Gastroesophageal sphincter (tissue), 4 donors: ENCODE measurements at regions not wholly inside any gene's neighbourhood (a gene's known extent, or its start where the extent isn't known, plus 50 kb on each side); places are given as distances from the start of the nearest gene placed in this dataset.
"Not testable (repeated sequence)": the region's sequence is repeated elsewhere in the genome, so short reads cannot be mapped to it uniquely, and the experiment has no call there.

Source experiments
- ATAC-seq: fragments of 150-250 bp; one replicate; pipeline ENCODE4 v1.9.1; 2016; ENCODE audit warnings: mild to moderate bottlenecking, moderate library complexity
- H3K27ac ChIP-seq, 4 donors: fragments of 200-600 bp; sonication (generic) in 3 of 4; 1 replicate in 3 of 4; 2 replicates in 1 of 4; pipeline ENCODE4 v1.5.1; 2016 to 2019
- H3K27me3 ChIP-seq: fragments of 200-600 bp; sonication (generic); one replicate; pipeline ENCODE4 v1.5.1; 2019
- H3K36me3 ChIP-seq, 2 donors: fragments of 200-600 bp; sonication (generic); one replicate each; pipeline ENCODE4 v1.5.1; 2019; ENCODE audit warnings: control low read depth in 1 of 2
- H3K4me1 ChIP-seq, 3 donors: fragments of 200-600 bp; sonication (generic); 1 replicate in 2 of 3; 2 replicates in 1 of 3; pipeline ENCODE4 v1.5.1; 2016 to 2019; ENCODE audit warnings: control low read depth in 2 of 3
- H3K4me3 ChIP-seq, 2 donors: fragments of 200-600 bp; sonication (generic); one replicate each; pipeline ENCODE4 v1.5.1; 2019; ENCODE audit warnings: mild to moderate bottlenecking in 1 of 2, moderate library complexity in 1 of 2
- H3K9me3 ChIP-seq, 3 donors: fragments of 200-600 bp; sonication (generic); one replicate each; pipeline ENCODE4 v1.5.1; 2017 to 2019; ENCODE audit warnings: control low read depth in 2 of 3
- EP300 ChIP-seq: sonication (generic); formaldehyde crosslinking; IDR thresholded peaks from one replicate; pipeline ENCODE4 v1.6.1; 2017; ENCODE audit warnings: antibody characterized with exemption, mild to moderate bottlenecking
- POLR2A ChIP-seq, 2 donors: fragments of 450-650 bp; IDR thresholded peaks; one replicate each; pipeline ENCODE4 v1.6.1; 2017; ENCODE audit warnings: antibody characterized with exemption in 2 of 2, mild to moderate bottlenecking in 2 of 2, moderate library complexity in 1 of 2
- POLR2AphosphoS5 ChIP-seq: sonication (generic); formaldehyde crosslinking; IDR thresholded peaks from one replicate; pipeline ENCODE4 v1.6.1; 2017; ENCODE audit warnings: antibody characterized with exemption
- WGBS, 2 donors: methylation state at CpG; one replicate each; pipeline ENCODE4 v1.1.5; 2018; ENCODE audit warnings: low coverage in 1 of 2; 5-methylcytosine and 5-hydroxymethylcytosine counted together
- TF ChIP-seq, protein P1 (sequence below), 4 experiments: fragments of 200-600 bp in 2 of 4; fragments of 450-650 bp in 2 of 4; sonication (generic) in 1 of 4; IDR thresholded peaks; one replicate each; pipeline ENCODE4 v1.5.1; 2017 to 2019; ENCODE audit warnings: antibody characterized with exemption in 4 of 4, mild to moderate bottlenecking in 2 of 4, moderate library complexity in 2 of 4

DNA sequence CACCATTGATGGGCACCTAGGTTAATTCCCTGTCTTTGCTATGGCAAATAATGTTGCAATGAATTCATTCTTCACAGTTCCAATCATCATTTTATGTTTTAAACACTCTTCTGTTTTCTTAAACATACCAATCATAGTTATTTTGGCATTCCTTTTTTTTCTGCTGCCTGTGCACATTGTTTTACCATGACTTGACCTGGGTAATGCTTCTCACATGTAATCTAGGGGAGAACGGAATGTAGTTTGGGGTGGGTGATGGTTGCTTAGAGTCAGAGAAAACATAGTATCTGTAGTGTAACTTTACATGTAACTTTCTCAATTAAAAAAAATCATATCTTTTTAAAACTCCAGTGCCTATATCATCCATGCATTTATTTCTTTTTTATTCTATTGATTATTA lies 1945.3 kb upstream of the RAG2 start:
- H3K36me3 ChIP-seq: no peaks in the 10 kb centered on the region
- no peak overlapping the region for H3K27ac ChIP-seq
- WGBS, 2 donors: 75 to 78% methylated on average over 1 of the region's 1 CpG
- H3K4me1 ChIP-seq: no peaks in the 10 kb centered on the region
- no peak for ATAC-seq
- no peaks in the 10 kb centered on the region for H3K27me3 ChIP-seq
- H3K4me3 ChIP-seq: no peak overlapping the region
- TF ChIP-seq POLR2AphosphoS5 (no peak), POLR2A (IDR thresholded peaks at IDR 0.05) (no peak), EP300 (no peak)
- TF ChIP-seq, protein P1, sequence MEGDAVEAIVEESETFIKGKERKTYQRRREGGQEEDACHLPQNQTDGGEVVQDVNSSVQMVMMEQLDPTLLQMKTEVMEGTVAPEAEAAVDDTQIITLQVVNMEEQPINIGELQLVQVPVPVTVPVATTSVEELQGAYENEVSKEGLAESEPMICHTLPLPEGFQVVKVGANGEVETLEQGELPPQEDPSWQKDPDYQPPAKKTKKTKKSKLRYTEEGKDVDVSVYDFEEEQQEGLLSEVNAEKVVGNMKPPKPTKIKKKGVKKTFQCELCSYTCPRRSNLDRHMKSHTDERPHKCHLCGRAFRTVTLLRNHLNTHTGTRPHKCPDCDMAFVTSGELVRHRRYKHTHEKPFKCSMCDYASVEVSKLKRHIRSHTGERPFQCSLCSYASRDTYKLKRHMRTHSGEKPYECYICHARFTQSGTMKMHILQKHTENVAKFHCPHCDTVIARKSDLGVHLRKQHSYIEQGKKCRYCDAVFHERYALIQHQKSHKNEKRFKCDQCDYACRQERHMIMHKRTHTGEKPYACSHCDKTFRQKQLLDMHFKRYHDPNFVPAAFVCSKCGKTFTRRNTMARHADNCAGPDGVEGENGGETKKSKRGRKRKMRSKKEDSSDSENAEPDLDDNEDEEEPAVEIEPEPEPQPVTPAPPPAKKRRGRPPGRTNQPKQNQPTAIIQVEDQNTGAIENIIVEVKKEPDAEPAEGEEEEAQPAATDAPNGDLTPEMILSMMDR (IDR thresholded peaks at IDR 0.05): no peak
- no peaks in the 10 kb centered on the region for H3K9me3 ChIP-seq

DNA sequence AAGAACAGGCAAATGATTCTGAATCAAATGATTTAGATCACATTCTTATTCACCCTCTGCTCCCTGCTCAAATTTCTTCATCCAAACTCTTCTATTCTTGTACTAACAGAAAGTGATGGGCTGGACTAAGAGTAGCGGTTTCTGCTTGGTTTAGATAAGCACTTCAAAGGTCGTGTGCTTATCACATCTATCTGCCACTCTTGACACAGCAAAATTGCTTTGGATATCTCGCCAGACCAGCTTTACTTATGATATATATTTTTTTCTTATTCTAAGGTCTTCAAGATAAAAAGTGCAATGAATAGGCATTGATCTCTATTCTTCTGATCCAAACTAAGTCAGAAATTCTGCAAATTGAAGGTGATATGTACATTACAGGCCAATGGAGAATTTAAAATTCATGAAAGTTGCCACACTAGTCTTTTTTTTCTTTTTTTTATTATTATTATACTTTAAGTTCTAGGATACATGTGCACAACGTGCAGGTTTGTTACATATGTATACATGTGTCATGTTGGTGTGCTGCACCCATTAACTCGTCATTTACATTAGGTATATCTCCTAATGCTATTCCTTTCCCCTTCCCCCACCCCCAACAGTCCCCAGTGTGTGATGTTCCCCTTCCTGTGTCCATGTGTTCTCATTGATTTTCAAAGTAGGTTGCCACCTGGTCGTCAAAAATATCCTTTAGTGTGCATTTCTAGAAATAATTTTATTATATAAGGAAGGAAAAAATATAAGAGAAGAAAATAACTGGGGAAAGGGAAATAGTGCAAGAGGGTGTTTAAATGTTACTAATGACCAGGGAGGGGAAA lies 1941.0 kb upstream of the RAG2 start:
- H3K27me3 ChIP-seq: no peaks in the 10 kb centered on the region
- H3K4me1 ChIP-seq: no peaks in the 10 kb centered on the region
- WGBS, 2 donors: 44 to 47% methylated on average over 5 to 6 of the region's 6 CpGs
- no peak for TF ChIP-seq EP300
- TF ChIP-seq POLR2A (IDR thresholded peaks at IDR 0.05): no peak
- TF ChIP-seq POLR2AphosphoS5: no peak
- TF ChIP-seq, protein P1 (IDR thresholded peaks at IDR 0.05): no peak
- H3K27ac ChIP-seq: no peak overlapping the region
- H3K4me3 ChIP-seq: no peak overlapping the region
- H3K36me3 ChIP-seq: no peaks in the 10 kb centered on the region
- no peak for ATAC-seq
- H3K9me3 ChIP-seq: peaks cover 0 to 14% (median 0%) of the 10 kb centered on the region in 3 donors

DNA sequence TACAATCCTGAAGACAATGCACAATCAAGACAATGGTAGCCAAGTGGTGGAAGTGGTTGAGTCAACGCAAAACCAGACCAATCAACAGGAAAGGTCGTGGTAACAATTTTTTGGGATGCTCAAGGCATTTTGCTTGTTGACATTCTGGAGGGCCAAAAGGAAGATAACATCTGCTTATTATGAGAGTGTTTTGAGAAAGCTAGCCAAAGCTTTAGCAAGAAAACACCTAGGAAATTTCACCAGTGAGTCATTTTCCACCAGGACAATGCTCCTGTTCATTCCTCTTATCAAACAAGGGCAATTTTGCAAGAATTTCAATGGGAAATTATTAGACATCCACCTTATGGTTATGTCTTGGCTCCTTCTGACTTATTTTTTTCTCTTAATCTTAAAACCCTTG lies 1932.2 kb upstream of the RAG2 start:
- ATAC-seq: no peak
- H3K9me3 ChIP-seq: peaks cover 0 to 13% (median 0%) of the 10 kb centered on the region in 3 donors
- TF ChIP-seq POLR2A (IDR thresholded peaks at IDR 0.05) (no peak), POLR2AphosphoS5 (no peak)
- TF ChIP-seq, protein P1 (IDR thresholded peaks at IDR 0.05): no peak
- no peak overlapping the region for H3K27ac ChIP-seq
- no peaks in the 10 kb centered on the region for H3K36me3 ChIP-seq
- H3K27me3 ChIP-seq: no peaks in the 10 kb centered on the region
- H3K4me1 ChIP-seq: no peaks in the 10 kb centered on the region
- 69 to 74% methylated on average over 2 of the region's 2 CpGs for WGBS, 2 donors
- no peak overlapping the region for H3K4me3 ChIP-seq

DNA sequence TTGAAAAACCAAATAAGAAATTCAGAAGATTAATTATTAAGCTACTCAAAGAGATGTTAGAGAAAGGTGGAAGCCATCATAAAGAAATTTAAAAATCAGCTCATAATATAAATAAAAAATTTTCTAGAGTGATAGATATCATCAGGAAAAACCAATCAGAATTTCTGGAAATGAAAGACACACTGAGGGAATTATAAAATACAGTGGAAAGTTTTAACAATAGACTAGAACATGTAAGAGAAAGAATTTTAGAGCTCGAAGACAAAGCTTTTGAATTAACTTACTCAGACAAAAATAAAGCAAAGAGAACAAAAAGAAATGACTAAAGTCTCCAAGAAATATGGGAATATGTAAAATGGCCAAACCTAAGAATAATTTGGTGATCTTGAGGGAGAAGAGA lies 1926.9 kb upstream of the RAG2 start:
- H3K9me3 ChIP-seq: peaks cover 0 to 29% (median 0%) of the 10 kb centered on the region in 3 donors
- no peak for ATAC-seq
- H3K27ac ChIP-seq: no peak overlapping the region
- H3K4me3 ChIP-seq: no peak overlapping the region
- no peaks in the 10 kb centered on the region for H3K36me3 ChIP-seq
- TF ChIP-seq POLR2AphosphoS5: no peak
- no peak for TF ChIP-seq EP300
- TF ChIP-seq POLR2A (IDR thresholded peaks at IDR 0.05): no peak
- TF ChIP-seq, protein P1 (IDR thresholded peaks at IDR 0.05): no peak
- H3K4me1 ChIP-seq: no peaks in the 10 kb centered on the region
- no peaks in the 10 kb centered on the region for H3K27me3 ChIP-seq
- 69 to 83% methylated on average over 1 of the region's 1 CpG for WGBS, 2 donors

DNA sequence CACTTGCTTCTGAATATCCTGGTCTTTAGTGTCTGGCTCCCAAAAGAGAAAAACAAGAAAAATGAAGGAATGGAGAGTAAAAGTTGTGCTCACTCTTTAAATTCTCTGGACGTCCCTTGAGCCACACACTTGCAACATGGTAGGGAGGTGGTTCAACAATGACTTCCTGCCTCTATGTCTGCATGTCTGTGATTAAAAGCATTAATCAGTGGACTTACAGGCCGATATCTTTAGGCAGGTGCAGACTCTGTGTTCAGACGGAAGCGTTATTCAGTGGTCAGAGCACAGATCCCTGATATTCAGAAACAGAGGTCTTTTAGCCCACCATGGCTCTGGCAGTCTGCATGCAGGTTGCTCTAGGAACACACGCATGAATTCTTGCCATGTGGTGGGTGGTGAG lies 1920.0 kb upstream of the RAG2 start:
- Histone ChIP-seq H3K36me3 (no peaks in the 10 kb centered on the region), H3K4me3 (no peak overlapping the region), H3K27me3 (no peaks in the 10 kb centered on the region), H3K27ac (no peak overlapping the region), H3K4me1 (no peaks in the 10 kb centered on the region), H3K9me3 (no peaks in the 10 kb centered on the region)
- 71 to 73% methylated on average over 2 to 5 of the region's 5 CpGs for WGBS, 2 donors
- ATAC-seq: no peak
- TF ChIP-seq POLR2A (IDR thresholded peaks at IDR 0.05): no peak
- no peak for TF ChIP-seq POLR2AphosphoS5
- TF ChIP-seq EP300: no peak
- TF ChIP-seq, protein P1 (IDR thresholded peaks at IDR 0.05): no peak

DNA sequence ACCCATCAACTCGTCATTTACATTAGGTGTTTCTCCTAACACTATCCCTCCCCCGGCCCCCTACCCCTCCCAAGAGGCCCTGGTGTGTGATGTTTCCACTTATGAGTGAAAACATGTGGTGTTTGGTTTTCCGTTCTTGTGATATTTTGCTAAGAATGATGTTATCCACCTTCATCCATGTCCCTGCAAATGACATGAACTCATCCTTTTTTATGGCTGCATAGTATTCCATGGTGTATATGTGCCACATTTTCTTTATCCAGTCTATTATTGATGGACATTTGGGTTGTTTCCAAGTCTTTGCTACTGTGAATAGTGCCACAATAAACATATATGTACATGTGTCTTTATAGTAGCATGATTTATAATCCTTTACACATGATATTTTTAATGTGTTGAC lies 1914.8 kb upstream of the RAG2 start:
- ATAC-seq, H3K36me3 ChIP-seq, H3K4me3 ChIP-seq, H3K27ac ChIP-seq, H3K9me3 ChIP-seq, H3K4me1 ChIP-seq, H3K27me3 ChIP-seq: not testable (repeated sequence)
- 17 to 64% methylated on average over 1 to 2 of the region's 3 CpGs for whole genome bisulfite sequencing, 2 donors
